Bone marrow (tissue), 2 donors: ENCODE measurements at regions not wholly inside any gene's neighbourhood (a gene's known extent, or its start where the extent isn't known, plus 50 kb on each side); places are given as distances from the start of the nearest gene placed in this dataset.
"Not testable (repeated sequence)": the region's sequence is repeated elsewhere in the genome, so short reads cannot be mapped to it uniquely, and the experiment has no call there.

ENCODE experiments used
- DNase-seq, 2 donors: peaks; one replicate each; lab custom pipeline; 2025; lab: John Stamatoyannopoulos, UW

DNA sequence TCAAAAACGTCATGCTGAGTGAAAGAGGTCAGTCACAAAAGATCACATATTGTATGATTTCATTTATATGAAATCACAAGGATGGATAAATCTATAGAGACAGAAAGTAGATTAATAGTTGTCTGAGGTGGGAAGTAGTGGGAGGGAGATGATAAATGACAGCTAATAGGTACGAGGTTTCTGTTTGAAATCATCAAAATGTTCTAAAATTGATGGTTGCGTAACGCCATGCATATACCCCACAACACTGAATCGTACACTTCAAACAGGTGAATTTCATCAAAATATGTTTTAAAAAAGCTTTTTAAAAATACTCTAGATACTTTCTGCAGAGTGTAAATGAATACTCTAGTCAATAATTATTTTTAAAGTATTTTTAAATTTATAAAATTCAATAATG, 303.0 kb upstream of the STAC start:
- DNase-seq = no peak

- DNase-seq = not testable (repeated sequence)
Observed at GRCh38 chr3:36082958-36083357, 297.3 kb upstream of the STAC start.

- DNase-seq = no peak
Observed at GRCh38 chr3:36095238-36095637, 285.1 kb upstream of the STAC start.

- no peak for DNase-seq
Observed at GRCh38 chr3:36097209-36097608, 283.1 kb upstream of the STAC start.

DNA sequence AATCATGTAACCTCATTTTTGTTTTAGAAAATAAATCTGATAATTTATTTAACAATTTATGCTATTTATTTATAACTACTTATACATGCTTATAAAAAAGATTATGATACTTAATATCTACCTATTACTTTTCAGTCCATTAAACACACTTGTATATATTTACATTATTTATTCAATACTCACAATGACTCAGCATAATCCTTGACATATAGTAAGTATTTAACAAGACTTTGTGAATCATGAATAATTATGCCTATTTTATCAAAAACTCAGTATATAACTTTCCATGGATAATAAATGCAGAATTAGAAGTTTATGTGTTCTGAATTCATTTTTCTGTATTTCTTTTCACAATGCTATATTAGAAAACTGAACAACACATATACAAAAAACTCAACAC, 266.0 kb upstream of the STAC start:
- DNase-seq = no peak

GRCh38 chr3:36124118-36124796, 256.0 kb upstream of the STAC start:
- no peak for DNase-seq

DNA sequence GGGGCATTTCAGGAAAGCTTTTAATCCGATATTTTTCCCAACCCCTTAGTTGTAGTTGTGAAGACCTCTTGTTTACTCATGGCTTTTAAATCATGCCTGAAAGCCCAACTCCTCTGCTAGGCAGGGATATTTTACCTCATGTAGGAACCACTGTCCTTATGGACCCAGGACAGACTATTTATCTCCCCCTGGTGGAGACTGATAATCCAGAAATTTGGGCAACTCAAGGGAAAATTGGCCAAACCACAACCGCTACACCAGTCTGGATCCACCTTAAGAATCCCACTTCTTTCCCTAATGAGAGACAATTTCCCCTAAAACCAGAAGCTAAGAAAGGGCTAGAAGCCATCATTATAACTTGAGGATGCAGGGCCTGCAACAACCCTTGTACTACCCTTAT, 248.1 kb upstream of the STAC start:
- DNase-seq = no peak

GRCh38 chr3:36135863-36136262, 244.4 kb upstream of the STAC start:
- no peak for DNase-seq

GRCh38 chr3:36142746-36143145, 237.6 kb upstream of the STAC start:
- no peak for DNase-seq

DNA sequence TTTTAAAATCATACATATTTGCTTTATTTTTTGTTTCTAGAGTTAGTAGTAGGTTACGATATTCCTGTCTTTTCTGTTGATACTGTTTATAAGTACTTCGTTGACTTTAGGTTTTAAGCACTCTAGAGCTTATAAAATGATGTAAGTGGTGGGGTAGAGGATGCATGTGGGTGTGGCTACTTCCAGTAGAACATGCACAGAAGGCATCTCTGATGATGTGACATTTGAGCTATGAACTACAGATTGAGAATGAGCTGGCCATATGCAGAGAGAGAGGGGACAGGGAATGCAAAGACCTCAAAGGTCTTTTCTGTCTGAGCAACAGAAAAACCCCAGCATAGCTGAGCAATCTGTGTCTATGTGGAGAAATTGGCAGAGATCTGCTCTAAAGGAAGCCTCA, 233.9 kb upstream of the STAC start:
- no peak for DNase-seq

DNA sequence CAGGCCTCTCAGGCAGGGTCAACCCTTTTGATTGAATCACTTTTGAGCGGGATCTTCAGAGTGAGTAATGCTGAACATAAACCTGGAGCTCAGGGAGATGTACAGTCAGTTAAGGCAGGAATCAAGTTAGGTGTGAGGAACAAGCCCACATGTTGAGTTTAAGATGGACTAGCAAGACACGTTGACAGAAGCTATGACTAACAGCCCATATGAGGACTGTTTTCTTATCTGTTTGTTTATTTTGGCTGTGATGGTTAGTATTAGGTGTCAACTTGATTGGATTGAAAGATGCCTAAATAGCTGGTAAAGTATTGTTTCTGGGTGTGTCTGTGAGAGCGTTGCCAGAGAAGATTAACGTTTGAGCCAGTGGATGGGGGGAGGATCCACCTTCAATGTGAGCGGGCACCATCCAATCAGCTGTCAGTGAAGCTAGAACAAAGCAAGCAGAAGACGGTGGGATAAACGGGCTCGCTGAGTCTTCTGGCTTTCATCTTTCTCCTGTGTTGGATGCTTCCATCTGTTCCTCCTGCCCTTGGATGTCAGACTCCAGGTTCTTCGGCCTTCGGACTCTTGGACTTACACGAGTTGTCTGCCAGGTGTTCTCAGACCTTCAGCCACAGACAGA, 232.3 kb upstream of the STAC start:
- no peak for DNase-seq

DNA sequence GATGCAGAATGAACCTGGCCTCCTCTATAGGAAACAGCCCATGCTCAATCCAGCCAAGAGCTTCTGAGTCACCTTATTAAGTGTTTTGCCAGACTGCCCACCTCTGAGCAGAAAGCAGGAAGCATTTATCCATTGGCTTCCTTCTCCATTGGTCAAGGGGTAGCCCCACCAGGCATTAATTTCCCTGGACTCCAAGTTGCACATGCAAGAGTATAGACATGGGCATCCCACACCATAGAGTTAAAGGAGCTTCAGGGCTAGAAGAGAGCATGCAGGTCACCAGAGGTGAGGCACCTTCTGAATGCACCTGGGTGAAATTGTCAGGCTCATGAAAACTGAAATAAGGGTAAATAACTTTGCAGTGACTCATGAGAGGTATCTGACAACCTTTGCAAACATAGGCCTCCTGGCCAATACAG, 230.8 kb upstream of the STAC start:
- no peak for DNase-seq

DNA sequence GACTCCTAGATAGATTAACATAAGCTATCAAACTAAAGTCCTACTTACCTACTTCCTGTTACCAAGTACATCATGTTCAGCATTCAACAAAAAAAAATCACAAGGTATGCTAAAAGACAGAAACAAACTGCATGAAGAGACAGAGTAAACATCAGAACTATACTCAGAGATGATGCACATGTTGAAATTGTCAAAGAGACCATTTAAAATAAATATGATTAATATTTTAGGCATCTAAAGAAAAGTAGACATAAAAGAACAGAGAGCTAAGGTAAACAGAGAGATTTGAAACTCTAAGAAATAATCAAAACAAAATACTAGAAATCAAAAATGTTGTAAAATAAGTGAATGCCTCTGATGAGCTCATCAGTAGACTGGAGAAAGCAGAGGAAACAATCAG, 224.8 kb upstream of the STAC start:
- DNase-seq = no peak

DNA sequence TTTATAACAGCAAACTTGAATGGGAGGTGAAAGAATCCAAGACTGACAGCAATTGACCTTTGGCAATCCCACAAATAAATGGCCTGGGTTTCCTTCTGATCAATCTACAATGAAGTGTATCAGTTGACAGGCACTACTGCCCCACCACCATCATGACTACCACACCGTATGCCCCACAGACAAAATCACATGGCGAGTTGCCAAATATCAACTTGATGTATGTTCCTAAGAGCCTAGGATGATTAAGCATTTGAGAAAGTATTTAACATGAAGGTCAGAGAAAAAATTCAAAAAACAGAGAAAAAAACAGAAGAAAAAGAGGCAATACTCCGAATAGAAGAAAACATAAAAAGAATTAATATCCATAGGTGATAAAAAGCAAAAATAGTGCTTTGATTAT, 215.9 kb upstream of the STAC start:
- DNase-seq = no peak

DNA sequence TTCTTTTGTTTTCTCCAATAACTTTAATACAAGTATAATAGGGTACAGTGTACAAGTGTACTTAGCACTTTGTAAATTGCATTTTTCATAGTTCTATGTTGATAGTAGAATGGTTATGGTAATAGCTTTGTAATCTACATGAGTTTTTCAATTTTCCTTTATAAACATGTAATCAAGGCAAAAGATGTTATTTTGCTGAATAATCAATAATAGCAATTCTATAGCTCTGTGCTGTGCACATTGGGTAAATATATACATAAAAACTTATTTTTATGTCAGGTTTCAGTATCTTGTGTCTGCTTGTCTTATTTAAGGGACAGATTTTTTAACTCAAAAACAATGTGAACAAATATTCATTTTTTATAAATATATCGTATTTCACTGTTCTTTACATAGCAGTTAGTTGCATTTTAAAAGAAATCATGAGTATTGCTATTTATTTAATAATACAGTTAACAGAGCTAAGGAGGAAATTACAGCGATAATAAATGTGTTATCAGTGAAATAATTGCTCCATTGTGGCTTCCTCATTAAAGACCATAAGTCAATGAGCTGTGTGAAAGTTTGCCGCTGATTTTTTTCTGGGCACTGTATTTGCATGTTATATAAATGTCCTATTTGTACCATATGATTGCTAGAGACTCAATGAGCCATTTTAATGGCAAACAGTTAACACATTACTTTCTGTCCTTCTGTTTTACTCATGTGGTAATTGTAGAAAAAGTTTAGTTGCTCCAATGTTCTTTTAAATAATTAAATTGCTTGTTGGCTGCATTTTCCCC, 214.6 kb upstream of the STAC start:
- no peak for DNase-seq

DNA sequence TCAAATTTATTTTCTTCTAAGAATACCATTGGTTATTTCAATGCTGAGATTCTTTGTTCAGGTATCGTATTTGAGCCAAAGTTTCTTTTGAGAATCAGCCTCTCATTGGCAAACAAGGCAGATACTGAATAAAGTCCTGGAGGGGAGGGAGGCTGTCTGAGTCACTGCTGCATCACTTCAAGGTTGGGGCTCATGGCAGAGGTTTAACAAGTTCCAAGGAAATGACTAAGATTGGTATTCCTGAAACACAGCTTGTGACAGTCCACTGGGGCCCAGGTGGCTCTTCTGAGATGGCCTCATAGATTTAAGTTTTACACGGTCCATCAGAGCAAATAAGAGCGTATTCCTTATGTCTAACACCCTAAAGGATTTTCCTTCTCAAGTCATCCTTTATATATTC, 213.8 kb upstream of the STAC start:
- DNase-seq = no peak

GRCh38 chr3:36172699-36173098, 207.6 kb upstream of the STAC start:
- DNase-seq = no peak

GRCh38 chr3:36175113-36175812, 205.0 kb upstream of the STAC start:
- DNase-seq = no peak

DNA sequence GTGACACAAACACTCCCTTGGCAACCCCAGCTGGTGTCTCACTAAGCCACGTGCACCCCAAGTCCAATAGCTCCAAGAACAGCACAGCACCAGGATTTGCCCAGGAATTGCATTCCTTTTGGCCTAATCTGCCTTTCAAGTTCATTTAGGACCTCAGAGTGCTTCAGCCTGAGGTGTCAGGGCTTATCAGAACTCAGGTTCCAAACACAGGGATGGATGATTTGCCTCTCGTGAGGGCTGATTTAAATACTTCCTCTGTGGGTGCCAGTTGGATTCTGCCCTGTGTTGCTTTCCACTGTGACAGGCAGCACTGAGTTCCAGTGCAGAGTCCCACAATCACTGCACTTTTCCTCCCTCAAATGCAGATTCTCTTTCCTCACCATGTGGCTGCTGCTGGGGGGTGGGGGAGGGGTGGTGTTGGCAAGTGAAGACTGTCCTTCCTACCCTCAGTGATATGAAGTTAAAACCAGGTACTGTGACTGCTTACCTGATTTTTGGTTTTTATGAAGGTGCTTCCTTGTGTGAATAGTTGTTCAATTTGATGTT, 204.3 kb upstream of the STAC start:
- no peak for DNase-seq

GRCh38 chr3:36178018-36178417, 202.3 kb upstream of the STAC start:
- DNase-seq = no peak

GRCh38 chr3:36182024-36182423, 198.3 kb upstream of the STAC start:
- DNase-seq = no peak

GRCh38 chr3:36187197-36187596, 193.1 kb upstream of the STAC start:
- DNase-seq = not testable (repeated sequence)
